A549 (cell line): ENCODE measurements at regions not wholly inside any gene's neighbourhood (a gene's known extent, or its start where the extent isn't known, plus 50 kb on each side); places are given as distances from the start of the nearest gene placed in this dataset.

Experiments used
- CTCF ChIP-seq: fragments of >200 bp; sonication (Bioruptor Twin); formaldehyde crosslinking; IDR thresholded peaks from 3 replicates; pipeline ENCODE4 v1.5.1; 2016
- POLR2A ChIP-seq: IDR thresholded peaks from 2 replicates; pipeline ENCODE4 v1.6.1; 2012; ENCODE audit warnings: mild to moderate bottlenecking, low read length
- TF ChIP-seq, protein P1 (sequence below): fragments of 150-350 bp; IDR thresholded peaks from 2 replicates; pipeline ENCODE4 v1.6.1; 2014; ENCODE audit warnings: low read depth, mild to moderate bottlenecking, low read length

GRCh38 chr9:107548298-107549142 is 59.0 kb upstream of the KLF4 start:
- TF ChIP-seq, protein P1, sequence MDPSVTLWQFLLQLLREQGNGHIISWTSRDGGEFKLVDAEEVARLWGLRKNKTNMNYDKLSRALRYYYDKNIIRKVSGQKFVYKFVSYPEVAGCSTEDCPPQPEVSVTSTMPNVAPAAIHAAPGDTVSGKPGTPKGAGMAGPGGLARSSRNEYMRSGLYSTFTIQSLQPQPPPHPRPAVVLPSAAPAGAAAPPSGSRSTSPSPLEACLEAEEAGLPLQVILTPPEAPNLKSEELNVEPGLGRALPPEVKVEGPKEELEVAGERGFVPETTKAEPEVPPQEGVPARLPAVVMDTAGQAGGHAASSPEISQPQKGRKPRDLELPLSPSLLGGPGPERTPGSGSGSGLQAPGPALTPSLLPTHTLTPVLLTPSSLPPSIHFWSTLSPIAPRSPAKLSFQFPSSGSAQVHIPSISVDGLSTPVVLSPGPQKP, result no peak
- no peak for TF ChIP-seq CTCF
- no peak for TF ChIP-seq POLR2A
